ENCODE measurements at regions not wholly inside any gene's neighbourhood (a gene's known extent, or its start where the extent isn't known, plus 50 kb on each side); places are given as distances from the start of the nearest gene placed in this dataset.

DNA sequence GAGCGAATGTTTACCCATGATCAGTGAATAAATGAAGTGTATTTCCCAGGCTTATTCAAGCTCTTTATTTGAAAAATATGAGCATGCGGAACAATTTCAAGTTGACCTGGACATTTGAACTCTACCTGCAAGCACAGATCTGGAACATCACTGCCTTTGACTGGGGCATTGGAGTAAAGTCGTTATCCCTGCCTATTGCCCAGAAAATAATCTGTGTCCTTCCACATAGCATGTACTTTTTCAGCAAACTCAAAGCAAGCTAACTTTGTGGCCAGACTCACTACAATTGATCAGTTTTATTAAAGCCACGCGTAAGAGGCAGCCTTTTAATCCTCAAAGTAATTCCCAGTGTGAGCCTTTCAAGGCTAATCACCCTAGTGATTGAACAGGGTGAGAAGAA is 73.4 kb upstream of the PAK5 start:
- ATAC-seq, result no peak
- no peak for DNase-seq (ENCODE audit: low read depth, low spot score)
- no peak overlapping the region for H3K4me3 ChIP-seq (ENCODE audit: low read depth in 2 of 2, low read length in 2 of 2)
- no TSS peak for BruUV-seq (replicated peaks)
- ChIA-PET POLR2A (no interaction called here), CTCF (interaction anchor here (0.8 to 1.8 kb wide), 2 partner anchors 9 to 295 kb away, joined by 4 to 8 read pairs; no protein-coding TSS in a partner anchor)
- TF ChIP-seq POLR2AphosphoS5 (IDR thresholded peaks at IDR 0.05; ENCODE audit: low read depth, low read length) (no peak), SIN3A (IDR thresholded peaks at IDR 0.05; ENCODE audit: borderline replicate concordance, insufficient read depth, low read depth, low read length) (no peak), TCF7L2 (IDR thresholded peaks at IDR 0.05; ENCODE audit: low read depth, low read length) (no peak)
- TF ChIP-seq, protein P1, sequence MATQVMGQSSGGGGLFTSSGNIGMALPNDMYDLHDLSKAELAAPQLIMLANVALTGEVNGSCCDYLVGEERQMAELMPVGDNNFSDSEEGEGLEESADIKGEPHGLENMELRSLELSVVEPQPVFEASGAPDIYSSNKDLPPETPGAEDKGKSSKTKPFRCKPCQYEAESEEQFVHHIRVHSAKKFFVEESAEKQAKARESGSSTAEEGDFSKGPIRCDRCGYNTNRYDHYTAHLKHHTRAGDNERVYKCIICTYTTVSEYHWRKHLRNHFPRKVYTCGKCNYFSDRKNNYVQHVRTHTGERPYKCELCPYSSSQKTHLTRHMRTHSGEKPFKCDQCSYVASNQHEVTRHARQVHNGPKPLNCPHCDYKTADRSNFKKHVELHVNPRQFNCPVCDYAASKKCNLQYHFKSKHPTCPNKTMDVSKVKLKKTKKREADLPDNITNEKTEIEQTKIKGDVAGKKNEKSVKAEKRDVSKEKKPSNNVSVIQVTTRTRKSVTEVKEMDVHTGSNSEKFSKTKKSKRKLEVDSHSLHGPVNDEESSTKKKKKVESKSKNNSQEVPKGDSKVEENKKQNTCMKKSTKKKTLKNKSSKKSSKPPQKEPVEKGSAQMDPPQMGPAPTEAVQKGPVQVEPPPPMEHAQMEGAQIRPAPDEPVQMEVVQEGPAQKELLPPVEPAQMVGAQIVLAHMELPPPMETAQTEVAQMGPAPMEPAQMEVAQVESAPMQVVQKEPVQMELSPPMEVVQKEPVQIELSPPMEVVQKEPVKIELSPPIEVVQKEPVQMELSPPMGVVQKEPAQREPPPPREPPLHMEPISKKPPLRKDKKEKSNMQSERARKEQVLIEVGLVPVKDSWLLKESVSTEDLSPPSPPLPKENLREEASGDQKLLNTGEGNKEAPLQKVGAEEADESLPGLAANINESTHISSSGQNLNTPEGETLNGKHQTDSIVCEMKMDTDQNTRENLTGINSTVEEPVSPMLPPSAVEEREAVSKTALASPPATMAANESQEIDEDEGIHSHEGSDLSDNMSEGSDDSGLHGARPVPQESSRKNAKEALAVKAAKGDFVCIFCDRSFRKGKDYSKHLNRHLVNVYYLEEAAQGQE (IDR thresholded peaks at IDR 0.05; ENCODE audit: insufficient read depth in 1 of 2, low read depth in 2 of 2, low read length in 1 of 2), result no peak
- TF ChIP-seq, protein P2, sequence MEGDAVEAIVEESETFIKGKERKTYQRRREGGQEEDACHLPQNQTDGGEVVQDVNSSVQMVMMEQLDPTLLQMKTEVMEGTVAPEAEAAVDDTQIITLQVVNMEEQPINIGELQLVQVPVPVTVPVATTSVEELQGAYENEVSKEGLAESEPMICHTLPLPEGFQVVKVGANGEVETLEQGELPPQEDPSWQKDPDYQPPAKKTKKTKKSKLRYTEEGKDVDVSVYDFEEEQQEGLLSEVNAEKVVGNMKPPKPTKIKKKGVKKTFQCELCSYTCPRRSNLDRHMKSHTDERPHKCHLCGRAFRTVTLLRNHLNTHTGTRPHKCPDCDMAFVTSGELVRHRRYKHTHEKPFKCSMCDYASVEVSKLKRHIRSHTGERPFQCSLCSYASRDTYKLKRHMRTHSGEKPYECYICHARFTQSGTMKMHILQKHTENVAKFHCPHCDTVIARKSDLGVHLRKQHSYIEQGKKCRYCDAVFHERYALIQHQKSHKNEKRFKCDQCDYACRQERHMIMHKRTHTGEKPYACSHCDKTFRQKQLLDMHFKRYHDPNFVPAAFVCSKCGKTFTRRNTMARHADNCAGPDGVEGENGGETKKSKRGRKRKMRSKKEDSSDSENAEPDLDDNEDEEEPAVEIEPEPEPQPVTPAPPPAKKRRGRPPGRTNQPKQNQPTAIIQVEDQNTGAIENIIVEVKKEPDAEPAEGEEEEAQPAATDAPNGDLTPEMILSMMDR (IDR thresholded peaks at IDR 0.05), result no peak
- no peaks in the 10 kb centered on the region for H3K36me3 ChIP-seq (ENCODE audit: control insufficient read depth, insufficient read depth, low read length)
- intact Hi-C loops (cut with micrococcal nuclease; ENCODE audit: unreplicated experiment) (loop anchor here (2.0 kb wide), 1 partner anchor 295 kb away; no protein-coding TSS in a partner anchor), in situ Hi-C loops (cut with HindIII; ENCODE audit: low pct_unique_long_range_greater_than_20kb, low sequenced_read_pairs) (no loop called here)
- H3K27me3 ChIP-seq (ENCODE audit: control insufficient read depth, insufficient read depth, low read length), result no peaks in the 10 kb centered on the region
- H3K9me3 ChIP-seq (ENCODE audit: control insufficient read depth, insufficient read depth, low read depth, low read length), result no peaks in the 10 kb centered on the region
- no peak overlapping the region for H3K27ac ChIP-seq (ENCODE audit: low read length)
- H3K4me1 ChIP-seq (ENCODE audit: control insufficient read depth, insufficient read depth, low read length), result no peaks in the 10 kb centered on the region

DNA sequence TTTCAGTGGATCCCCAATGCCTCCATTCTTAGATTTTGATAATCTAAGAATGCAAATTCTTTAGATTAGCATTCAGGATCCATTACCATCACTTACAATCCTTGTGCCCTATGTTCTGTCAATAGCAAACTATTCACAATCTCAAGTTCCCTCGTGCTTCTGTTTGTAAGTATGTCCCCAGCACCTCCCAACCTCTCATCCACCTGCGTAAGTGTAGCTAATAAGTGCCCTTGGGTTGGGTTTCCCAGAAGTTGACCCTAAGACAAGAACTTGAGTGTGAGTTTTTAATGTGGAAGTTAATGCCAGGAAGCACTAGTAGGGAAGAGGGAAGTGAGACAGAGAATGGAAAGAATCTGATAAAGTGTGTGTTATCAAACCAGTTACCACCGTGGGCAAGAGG is 72.6 kb upstream of the PAK5 start:
- no peak for DNase-seq (ENCODE audit: low read depth, low spot score)
- Histone ChIP-seq H3K9me3 (ENCODE audit: control insufficient read depth, insufficient read depth, low read depth, low read length) (no peaks in the 10 kb centered on the region), H3K27me3 (ENCODE audit: control insufficient read depth, insufficient read depth, low read length) (no peaks in the 10 kb centered on the region), H3K4me1 (ENCODE audit: control insufficient read depth, insufficient read depth, low read length) (no peaks in the 10 kb centered on the region), H3K36me3 (ENCODE audit: control insufficient read depth, insufficient read depth, low read length) (no peaks in the 10 kb centered on the region), H3K4me3 (ENCODE audit: low read depth in 2 of 2, low read length in 2 of 2) (no peak overlapping the region), H3K27ac (ENCODE audit: low read length) (no peak overlapping the region)
- intact Hi-C loops (cut with micrococcal nuclease; ENCODE audit: unreplicated experiment) (no loop called here), in situ Hi-C loops (cut with HindIII; ENCODE audit: low pct_unique_long_range_greater_than_20kb, low sequenced_read_pairs) (no loop called here)
- TF ChIP-seq, protein P1 (IDR thresholded peaks at IDR 0.05; ENCODE audit: insufficient read depth in 1 of 2, low read depth in 2 of 2, low read length in 1 of 2), result no peak
- TF ChIP-seq TCF7L2 (IDR thresholded peaks at IDR 0.05; ENCODE audit: low read depth, low read length), result no peak
- TF ChIP-seq SIN3A (IDR thresholded peaks at IDR 0.05; ENCODE audit: borderline replicate concordance, insufficient read depth, low read depth, low read length), result no peak
- TF ChIP-seq POLR2AphosphoS5 (IDR thresholded peaks at IDR 0.05; ENCODE audit: low read depth, low read length), result no peak
- TF ChIP-seq, protein P2 (IDR thresholded peaks at IDR 0.05), result no peak
- ChIA-PET CTCF (interaction anchor here (1.8 kb wide), 1 partner anchor 294 kb away, joined by 8 read pairs; no protein-coding TSS in a partner anchor), POLR2A (no interaction called here)
- BruUV-seq (replicated peaks), result no TSS peak
- no peak for ATAC-seq
